ENCODE measurements at regions not wholly inside any gene's neighbourhood (a gene's known extent, or its start where the extent isn't known, plus 50 kb on each side); places are given as distances from the start of the nearest gene placed in this dataset.

GRCh38 chr2:226052772-226053416 is 653.4 kb downstream of the NYAP2 start:
- TF ChIP-seq, protein P1, sequence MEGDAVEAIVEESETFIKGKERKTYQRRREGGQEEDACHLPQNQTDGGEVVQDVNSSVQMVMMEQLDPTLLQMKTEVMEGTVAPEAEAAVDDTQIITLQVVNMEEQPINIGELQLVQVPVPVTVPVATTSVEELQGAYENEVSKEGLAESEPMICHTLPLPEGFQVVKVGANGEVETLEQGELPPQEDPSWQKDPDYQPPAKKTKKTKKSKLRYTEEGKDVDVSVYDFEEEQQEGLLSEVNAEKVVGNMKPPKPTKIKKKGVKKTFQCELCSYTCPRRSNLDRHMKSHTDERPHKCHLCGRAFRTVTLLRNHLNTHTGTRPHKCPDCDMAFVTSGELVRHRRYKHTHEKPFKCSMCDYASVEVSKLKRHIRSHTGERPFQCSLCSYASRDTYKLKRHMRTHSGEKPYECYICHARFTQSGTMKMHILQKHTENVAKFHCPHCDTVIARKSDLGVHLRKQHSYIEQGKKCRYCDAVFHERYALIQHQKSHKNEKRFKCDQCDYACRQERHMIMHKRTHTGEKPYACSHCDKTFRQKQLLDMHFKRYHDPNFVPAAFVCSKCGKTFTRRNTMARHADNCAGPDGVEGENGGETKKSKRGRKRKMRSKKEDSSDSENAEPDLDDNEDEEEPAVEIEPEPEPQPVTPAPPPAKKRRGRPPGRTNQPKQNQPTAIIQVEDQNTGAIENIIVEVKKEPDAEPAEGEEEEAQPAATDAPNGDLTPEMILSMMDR (IDR thresholded peaks at IDR 0.05): no peak
- TF ChIP-seq POLR2A (IDR thresholded peaks at IDR 0.05): no peak
